Stimulated activated CD4-positive, alpha-beta T cell treated with anti-CD3 and anti-CD28 coated beads, Interleukin-4, amount 100 ng/mL, for 24 hours (primary cell): ENCODE measurements at regions not wholly inside any gene's neighbourhood (a gene's known extent, or its start where the extent isn't known, plus 50 kb on each side); places are given as distances from the start of the nearest gene placed in this dataset.
"Not testable (repeated sequence)": the region's sequence is repeated elsewhere in the genome, so short reads cannot be mapped to it uniquely, and the experiment has no call there.

ENCODE experiments used
- DNase-seq: peaks from one replicate; pipeline ENCODE4 v3.0.0-alpha.2; 2020

DNA sequence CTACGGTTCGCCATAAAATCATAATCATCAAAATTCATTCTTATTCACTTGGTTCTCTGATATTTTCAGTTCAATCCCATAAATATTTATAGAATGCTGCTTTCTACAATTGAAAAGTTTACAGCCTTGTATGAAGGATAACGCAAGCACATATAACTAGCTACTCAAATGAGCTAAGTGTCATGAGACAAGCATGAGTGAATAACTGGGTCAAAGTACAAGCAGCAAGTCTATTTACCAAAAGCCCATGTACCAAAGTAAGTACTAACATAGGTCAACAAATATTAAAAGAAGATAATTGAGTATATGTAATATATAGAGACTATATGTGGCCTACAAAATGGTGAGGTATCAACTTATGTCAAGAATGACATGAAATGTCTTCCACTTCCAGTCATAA lies 596.6 kb downstream of the GBE1 start:
- DNase-seq, result no peak

DNA sequence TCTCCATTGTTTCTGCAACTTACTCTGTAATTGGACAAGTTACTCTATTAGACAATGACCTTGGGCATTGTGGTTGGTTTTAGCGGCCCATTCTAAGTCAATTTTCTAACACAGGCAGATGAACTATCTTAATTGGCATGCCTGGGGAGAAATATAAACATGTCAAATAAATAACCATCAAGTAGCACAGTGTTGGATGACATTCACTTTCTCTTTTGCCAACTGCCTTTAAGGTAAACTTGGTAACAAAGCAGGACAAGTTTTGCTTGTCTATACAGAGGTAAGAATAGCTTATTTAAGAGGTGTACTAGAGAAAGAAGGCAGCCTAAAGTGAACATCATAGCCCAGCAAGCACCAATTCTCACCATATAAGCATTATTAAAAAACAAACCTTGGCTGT lies 599.6 kb downstream of the GBE1 start:
- no peak for DNase-seq

DNA sequence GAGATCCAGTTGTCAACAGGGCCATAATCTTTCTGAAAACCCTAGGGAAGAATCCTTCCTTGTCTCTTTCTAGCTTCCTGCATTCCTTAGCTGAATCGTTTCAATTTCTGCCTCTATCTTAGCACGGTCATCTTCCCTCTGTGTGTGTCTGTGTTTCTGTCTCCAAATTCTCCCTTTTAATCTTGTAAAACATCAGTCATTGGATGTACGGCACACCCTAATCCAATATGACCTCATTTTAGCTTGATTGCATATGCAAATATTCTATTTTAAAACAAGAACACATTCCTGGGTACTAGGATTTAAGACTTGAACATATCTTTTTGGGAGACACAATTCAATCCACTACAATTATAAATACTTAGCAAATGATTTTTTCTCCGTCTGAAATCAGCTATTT lies 600.3 kb downstream of the GBE1 start:
- no peak for DNase-seq

DNA sequence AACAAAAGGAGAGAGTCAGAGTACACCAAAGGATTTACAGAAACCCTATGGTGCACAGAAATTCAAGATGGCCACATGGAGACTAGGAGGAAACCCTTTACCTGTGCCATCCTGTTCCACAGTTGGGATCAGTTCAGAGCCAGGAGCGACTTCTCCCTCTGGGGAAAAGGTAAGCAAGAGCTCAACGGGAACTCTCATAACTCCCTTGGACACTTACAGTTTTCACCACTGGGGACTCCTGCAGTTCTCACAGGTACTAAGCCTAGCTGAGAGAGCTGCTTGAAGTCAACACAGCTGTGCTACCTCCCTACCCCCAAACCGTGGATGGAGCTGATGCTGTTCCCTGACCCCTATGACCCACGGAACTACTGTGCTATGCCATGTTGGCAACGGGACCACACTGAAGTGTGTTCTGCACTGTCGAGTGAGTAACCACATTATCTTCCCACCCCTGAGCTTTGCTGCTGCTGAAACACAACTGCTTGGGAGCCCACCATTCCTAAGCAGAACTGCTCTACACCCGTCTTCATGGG lies 606.8 kb downstream of the GBE1 start:
- DNase-seq, result no peak

DNA sequence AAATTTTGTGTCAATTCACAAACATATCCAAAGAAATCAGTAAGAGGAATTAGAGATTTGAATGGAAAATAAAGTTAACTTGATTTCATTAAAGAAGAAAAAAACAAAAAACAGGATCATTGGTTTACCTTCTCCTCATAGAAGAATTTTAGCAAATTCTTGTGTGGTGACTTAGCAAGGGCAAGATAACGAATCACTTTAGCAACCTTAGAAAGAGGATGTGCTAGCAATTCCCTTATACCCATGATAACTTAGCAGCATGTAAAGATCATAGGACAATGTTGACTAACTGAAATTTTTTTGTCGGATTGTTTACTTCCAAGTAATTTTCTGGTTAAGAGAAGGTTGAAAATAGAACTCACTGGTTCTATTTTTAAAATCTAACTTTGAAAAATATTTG lies 609.3 kb downstream of the GBE1 start:
- no peak for DNase-seq

DNA sequence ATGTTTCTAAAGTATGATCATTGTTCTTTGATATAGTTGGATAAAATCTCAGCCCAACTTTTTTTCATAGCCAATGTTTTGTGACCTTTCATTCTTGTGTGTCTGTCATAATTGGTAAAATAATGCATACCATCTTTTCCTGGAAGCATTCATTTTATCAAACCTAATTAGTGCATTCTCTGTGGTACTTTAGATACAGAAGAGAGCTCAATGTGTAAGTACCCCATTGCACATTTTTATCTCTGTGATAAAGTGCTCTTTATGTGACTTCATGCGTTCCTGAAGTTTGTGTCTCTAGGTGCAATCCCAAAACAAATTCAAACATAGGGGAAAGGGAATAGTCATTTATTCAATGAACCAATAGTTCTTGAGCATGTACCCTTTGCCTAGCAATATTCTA lies 628.5 kb downstream of the GBE1 start:
- no peak for DNase-seq

DNA sequence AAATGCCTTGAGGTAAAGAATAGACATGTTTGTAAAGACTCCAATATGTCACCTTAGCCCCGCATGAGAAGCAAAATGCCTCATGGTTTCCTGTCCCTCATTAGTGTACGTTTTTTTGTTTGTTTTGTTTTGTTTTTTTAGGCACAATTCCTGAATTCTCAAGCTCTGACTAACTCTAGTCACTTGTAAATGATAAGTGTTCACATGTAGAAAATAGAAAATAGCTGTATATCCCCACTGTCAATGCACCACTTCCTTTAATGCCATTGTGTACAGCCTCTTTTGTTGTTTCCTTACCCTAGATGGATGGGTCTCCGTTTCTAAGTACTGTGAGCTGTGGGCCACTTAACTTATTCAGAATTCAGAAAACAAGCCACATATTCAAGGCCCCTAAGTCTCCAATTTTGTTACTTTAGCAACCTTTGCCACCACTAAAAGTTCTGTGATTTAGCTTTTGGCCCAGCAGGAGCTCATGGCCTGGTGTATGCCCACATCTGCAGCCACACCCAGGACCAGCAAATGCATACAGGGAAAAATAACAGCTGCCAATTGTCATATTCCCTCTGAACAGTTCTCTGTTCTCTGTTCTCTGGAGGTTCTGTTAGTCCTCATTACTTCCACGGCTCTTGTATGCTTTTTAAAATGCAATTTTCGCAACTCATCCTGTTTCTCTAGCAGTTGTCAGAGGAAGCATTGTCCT lies 655.5 kb downstream of the GBE1 start:
- DNase-seq, result no peak

DNA sequence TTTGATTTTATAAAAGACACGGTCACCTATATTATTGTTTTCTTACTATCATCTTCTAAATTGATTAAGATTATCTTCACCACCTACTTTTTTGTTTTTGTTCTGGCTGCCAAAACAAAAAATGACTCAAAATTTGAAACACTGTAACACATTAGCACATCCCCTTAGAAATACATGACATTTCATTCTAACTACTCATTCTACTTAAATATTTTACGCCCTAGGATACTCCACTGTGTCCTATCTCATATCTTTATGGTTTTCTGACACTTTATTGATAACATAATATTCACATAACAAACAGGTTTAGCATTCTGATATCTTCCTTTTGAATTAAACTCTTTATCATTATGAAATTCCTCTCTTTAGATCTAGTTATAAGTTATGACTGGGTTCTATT lies 656.2 kb downstream of the GBE1 start:
- no peak for DNase-seq

DNA sequence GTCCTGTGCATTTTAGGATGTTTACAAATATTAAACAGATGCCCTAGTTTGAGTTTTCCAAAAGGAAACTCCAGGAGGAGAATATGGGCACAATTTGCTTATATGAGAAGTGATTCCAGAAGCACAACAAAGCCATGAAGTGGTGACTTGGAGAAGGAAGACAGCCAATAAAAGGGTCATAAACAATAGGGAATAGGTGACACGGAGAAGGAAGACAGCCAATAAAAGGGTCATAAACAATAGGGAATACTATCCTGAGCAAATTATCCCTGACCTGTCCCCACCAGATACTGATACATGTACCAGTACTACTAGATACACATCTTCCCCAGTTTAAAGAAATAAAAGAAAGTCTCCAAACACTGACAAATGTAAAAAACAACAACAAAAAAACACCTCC lies 663.6 kb downstream of the GBE1 start:
- DNase-seq, result no peak

DNA sequence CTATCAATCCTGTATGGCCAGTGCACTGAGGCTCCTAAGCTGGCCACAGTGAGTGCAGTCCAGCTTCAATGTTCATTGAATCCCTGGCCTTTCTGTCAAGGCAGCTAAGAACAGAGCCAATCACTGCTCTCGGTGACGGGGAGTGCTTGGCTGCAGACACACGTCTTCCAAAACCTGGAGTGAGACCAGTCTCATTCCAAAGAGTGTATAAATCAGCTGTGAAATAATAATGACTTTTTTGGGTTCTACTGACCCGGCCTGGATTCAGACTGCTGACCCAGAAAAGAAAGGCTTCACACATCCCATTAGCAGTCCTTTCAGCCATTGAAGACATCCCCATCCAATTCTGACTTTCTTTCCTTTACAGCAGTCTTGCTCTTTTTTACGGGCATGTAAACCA lies 665.5 kb downstream of the GBE1 start:
- DNase-seq, result no peak

DNA sequence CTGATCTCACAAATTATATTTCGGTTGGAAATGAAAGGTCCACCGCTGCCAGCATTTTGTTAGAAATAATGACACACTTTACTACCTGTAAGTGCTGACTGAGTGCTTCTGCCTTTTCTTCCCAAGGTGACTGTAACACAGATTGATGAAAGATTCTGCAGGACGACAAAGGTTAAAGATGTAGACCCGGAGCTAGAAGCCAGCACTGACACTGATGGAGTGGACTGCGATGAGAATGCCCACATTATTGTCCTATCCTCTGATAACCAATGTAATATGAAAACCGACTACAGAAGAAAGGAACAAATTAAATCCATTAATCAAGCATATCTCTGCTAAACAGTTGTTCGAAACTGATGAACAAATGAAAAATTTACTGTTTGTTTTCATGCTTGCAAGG lies 666.5 kb downstream of the GBE1 start:
- no peak for DNase-seq

DNA sequence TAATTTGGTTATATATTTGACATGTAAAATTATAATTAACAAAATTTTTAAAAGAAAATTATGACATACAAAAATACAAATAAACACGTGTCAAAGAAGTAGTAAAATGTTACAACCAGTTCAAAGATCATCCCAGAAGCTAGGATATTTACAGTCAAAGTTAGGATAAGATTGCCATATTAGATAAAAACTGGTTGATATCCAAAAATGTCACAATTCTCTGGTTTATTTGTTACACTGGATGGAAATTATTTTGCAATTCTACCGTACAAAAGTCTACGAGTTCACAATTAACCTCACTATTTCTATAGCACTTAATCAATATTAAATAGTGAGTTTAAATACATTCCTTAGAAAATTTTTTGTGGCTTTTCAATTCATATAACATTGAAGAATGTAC lies 673.8 kb downstream of the GBE1 start:
- DNase-seq, result no peak

DNA sequence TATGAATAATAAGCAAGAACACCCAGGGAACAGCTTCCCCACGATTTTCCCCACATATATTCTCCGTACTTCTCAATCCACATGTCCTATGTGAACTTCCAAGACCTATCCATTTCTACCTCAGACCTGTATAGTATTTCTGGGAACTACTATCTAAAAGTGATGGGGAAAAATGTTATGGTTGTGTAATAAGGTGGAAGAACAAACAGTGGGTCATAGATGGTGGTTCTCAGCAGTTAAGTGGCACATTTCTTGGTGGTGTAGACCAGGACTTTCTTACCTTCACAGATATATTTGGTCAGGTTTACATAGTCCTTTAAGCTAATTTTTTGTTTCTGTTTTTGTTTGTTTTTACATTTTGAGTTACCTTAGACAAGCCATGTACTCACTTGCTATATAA lies 675.1 kb downstream of the GBE1 start:
- DNase-seq, result no peak

DNA sequence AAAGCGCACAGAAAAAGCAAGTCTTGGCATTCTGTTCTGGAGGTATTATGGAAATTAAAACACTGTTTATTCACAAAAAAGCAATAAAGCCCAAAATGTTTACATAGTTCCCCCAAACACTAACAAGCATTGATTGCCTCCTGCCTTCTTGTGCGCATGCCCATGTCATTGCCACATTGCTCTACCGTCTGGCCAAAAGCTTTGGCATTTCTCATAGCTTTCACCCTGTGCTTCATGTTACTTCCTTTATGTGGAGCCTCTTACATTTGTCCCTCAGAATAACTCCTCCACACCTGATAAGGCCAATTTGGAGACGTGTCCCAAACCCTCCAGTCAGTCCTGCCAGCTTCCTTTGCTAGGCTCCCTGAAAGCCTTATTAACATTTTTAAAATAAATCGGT lies 680.8 kb downstream of the GBE1 start:
- DNase-seq, result no peak

DNA sequence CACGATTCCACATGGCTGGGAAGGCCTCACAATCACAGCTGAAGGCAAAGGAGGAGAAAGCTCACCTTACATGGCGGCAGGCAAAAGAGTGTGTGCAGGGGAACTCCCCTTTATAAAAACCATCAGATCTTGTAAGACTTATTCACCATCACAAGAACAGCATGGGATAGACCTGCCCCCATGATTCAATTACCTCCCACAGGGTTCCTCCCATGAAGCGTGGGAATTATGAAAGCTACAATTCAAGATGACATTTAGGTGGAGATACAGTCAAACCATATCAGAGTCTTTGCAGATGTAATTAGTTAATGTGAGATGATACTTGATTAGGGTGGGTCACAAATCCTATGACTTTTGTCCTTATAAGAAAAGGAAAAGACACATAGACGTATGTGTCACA lies 688.9 kb downstream of the GBE1 start:
- no peak for DNase-seq

DNA sequence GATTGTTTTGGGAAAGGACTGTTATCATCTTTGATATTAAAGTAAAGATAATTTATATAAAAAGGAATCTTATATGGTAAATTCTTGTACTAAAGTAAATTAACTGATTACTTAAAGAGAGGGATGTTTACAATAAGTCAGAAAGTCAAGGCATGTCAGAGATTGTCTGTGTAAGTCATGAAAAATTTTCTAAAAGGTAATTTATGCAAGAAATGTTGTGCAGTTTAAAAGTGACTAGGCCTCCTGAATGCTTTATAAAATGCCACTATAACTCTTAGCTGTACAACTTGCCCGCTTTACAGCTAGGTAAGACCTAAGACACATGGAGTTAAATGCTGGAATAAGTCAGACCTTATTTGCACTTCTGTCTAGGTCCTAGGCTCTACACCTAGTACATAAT lies 692.9 kb downstream of the GBE1 start:
- DNase-seq, result no peak

DNA sequence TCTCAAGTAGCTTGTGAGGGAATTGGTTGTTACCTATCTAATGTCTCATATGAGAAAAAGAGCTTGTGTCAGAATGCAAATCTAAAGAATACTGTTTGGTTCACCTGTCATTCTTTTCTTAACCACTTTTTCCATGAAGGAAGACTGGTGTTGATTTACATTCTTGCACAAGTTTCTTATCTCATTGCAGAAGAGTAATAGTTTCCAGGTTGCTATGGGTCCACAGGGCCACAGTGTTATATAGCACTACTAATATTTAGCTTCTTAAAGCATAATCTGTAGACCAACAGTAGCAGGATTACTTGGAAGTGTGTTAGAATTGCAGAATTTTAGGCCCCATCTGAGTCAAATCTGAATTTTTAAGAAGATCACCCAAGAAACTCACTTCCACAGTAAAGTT lies 697.5 kb downstream of the GBE1 start:
- no peak for DNase-seq

DNA sequence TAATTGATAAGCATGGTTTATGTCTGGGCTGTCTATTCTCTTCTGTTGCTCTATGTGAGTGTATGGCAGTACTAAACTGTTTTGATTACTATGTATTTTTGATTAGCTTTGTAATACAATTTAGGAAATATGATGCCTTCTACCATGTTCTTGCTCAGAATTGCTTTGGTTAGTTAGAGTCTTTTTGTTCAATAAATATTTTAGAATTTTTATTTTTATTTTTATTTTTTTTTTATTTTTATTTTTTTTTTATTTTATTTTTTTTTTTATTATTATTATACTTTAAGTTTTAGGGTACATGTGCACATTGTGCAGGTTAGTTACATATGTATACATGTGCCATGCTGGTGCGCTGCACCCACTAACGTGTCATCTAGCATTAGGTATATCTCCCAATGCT lies 710.3 kb downstream of the GBE1 start:
- DNase-seq, result not testable (repeated sequence)

DNA sequence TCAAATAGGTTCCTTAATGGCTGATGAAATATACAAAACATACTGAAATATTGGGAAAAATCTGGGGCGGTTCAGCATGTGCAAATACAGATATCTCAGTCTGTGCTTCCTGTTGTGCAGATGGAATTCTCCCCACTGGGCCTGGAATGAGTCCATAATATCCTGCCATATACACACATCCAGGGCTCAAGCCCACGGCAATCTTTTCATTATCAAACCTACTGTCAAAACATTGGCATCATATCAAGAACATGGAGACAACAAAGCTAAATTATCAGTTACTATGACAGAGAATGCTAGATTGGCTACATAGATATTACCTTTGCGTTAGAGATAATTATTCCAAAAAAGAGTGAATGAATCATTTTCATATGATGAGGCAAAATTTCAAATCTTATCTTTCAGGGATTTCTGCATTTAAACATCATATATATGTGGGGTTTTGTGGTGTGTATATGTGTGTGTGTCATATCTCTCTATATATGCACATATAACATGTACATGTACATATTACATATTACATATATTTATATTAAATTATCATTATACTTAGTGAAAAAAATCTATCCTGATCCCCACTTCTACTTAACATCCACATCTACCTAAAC lies 713.3 kb downstream of the GBE1 start:
- no peak for DNase-seq

DNA sequence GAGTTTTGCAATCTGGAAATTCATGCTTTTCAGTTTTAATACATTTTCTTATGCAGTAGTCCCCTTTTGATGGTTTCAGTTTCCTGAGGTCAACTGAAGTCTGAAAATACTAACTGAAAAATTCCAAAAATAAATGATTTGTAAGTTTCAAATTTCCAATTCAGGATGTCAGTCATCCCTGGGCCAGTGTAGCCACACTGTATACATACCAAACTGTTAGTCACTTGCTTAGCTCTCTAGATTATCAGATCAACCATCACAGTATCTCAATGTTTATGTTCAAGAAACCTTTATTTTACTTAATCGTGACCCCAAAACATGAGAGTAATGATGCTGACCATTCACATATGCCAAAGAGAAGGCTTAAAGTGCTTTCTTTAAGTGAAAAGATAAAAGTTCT lies 715.5 kb downstream of the GBE1 start:
- no peak for DNase-seq

DNA sequence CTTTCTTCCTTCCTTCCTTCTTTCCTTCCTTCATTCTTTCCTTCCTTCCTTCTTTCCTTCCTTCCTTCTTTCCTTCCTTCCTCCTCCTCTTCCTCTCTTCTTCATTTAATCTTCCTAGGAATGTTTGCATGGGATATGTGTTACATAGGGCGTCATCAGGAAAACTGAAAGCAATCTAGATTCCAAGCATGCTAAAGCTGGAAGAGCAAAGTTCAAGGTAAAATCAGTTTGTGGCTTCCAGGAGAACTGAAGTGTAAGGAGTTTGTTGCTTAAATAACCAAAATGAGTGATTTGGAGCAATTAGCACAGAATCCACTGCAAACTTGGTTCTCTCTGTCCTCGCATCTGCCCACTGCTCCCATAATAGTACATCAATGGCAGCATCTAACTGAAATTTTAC lies 716.2 kb downstream of the GBE1 start:
- DNase-seq, result no peak

DNA sequence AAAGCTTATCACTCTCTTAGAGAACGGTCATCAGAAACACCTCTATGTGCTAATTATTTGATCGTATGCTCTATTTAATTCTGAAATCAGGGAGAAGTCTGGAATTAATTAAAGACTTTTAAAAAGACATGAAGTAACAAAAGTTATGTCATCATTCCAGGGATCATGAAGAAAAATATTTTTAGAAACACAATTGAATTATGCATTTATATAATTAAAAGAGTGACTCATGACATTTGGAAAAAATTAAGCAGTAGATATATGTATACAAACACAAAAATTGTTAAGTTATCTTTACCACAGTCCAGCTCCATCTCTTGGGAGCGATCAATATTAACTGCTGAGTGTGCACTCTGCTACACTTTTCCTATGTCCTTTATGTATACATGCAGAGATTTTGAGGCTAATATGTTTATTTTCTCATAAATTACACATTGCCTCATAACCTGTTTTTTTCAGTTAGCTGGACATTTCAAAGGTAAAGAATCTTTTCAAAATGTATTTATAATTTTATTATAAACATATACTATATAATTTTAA lies 717.7 kb downstream of the GBE1 start:
- DNase-seq, result no peak

DNA sequence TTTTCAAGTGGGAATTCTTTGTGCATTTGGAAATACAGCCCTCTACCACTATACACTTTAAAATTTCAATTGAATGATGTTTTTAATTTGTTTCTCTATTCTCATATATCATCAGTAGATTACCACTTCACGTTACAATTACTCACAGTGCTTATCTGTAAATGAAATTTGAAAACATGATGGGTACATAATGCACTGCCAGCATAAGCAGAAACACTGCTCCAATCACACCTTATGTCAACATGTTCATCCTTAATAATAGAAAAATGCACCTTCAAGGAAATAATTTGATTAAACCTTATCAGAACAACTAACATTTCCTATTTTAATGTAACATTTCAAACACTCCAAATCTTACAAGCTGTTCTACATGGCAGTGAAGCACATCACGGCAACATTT lies 718.4 kb downstream of the GBE1 start:
- DNase-seq, result no peak

DNA sequence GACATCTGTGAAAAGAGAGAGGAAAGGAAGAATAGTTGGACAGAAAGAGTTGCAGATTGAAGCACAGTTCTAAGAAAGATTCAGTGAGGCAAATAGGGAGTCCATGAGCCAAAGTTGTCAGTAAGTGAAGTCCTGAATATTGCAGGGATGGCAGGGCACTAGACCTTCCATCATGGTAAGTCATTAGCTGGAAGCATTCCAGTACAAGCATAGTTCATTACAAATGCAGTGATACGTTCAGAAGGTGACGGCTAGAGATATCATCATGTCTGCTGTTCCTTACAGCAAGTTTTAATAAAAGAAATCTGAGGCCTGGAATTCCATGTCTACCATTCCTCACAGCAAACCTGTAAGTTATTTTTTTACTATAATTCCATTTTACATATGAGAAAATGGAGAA lies 720.1 kb downstream of the GBE1 start:
- DNase-seq, result no peak

DNA sequence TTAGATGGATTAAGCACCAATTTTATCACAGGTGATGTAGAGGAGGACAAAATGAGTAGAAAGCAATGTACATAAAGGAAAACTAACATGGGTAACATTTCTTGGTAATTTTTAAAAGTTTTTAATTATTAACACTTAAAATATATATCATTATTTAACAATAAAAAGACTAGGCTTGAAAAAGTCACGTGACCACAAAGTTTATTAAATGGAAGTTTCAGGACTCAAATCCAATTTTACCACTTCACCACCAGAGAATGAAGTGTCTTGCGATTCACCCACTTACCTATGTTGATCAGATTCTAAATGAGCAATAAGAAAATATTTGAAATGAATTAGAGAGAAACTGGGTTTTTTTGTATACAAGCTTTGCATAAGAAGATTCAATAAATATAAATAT lies 721.3 kb downstream of the GBE1 start:
- no peak for DNase-seq
